ENCODE measurements at regions not wholly inside any gene's neighbourhood (a gene's known extent, or its start where the extent isn't known, plus 50 kb on each side); places are given as distances from the start of the nearest gene placed in this dataset.
A peak's percentile ranks its signal among the peaks of the same experiment; 100 is the strongest.

DNA sequence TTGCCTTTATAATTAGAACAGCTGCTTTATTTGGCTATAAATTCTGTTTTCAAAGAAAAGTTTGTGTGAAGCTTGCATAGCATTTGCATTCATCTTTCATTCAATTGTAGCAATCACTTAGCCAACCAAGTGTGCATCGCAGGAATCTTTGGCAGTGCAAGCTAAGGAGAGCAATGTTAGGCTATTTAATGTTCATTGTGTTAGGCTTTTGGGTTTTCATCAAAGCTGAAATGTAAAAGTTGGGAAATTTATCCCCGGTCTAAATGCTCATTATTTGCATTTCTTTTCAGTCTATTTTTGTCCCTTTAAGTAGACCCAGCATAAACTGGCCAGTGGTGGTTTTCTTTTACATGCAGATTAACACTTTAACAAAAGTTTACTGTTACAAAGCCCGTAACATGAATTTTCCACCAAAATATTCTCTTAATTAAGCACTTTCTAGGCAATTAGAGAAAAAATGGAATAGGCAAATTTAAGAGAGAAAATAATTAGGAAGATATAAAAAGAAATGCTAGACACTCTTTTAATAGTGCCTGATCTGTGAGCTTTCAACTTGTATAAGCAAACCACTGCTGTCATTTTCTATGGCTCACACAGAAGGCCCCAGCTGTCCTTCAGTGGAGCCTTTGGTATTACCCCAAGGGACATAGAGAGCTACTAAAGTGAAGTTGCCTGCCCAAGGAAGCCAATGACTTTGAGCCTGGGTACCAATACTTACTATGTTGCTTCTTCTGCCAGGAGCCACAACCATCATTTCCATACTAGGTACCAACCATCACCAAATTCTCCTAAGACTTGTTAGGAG, 898.9 kb upstream of the SEL1L start:
- no peak for DNase-seq (ENCODE audit: low read depth in 1 of 2, low spot score in 1 of 2)
- no peak overlapping the region for H3K4me3 ChIP-seq
- TF ChIP-seq, protein P1, sequence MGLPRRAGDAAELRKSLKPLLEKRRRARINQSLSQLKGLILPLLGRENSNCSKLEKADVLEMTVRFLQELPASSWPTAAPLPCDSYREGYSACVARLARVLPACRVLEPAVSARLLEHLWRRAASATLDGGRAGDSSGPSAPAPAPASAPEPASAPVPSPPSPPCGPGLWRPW (IDR thresholded peaks at IDR 0.05) = no peak
- TF ChIP-seq RAD21 (conservative IDR thresholded peaks at IDR 0.05 in 1 of 2, IDR thresholded peaks at IDR 0.05 in 1 of 2) (no peak), ZFP36 (IDR thresholded peaks at IDR 0.05; ENCODE audit: borderline replicate concordance, partially characterized antibody) (no peak), NPAS2 (CRISPR knock-in tag; IDR thresholded peaks at IDR 0.05; ENCODE audit: borderline replicate concordance) (no peak), PHF8 (IDR thresholded peaks at IDR 0.05; ENCODE audit: borderline replicate concordance, low read depth) (no peak), ZSCAN20 (CRISPR knock-in tag; IDR thresholded peaks at IDR 0.05) (no peak), RCOR1 (IDR thresholded peaks at IDR 0.05; ENCODE audit: low read depth, low read length) (no peak)
- TF ChIP-seq, protein P2, sequence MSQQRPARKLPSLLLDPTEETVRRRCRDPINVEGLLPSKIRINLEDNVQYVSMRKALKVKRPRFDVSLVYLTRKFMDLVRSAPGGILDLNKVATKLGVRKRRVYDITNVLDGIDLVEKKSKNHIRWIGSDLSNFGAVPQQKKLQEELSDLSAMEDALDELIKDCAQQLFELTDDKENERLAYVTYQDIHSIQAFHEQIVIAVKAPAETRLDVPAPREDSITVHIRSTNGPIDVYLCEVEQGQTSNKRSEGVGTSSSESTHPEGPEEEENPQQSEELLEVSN (IDR thresholded peaks at IDR 0.05; ENCODE audit: borderline replicate concordance, low read depth) = no peak
- TF ChIP-seq, protein P3, sequence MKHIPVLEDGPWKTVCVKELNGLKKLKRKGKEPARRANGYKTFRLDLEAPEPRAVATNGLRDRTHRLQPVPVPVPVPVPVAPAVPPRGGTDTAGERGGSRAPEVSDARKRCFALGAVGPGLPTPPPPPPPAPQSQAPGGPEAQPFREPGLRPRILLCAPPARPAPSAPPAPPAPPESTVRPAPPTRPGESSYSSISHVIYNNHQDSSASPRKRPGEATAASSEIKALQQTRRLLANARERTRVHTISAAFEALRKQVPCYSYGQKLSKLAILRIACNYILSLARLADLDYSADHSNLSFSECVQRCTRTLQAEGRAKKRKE (CRISPR knock-in tag; IDR thresholded peaks at IDR 0.05; ENCODE audit: low read depth) = no peak
- H3K4me2 ChIP-seq = no peak overlapping the region
- FAIRE-seq = no peak
- H3K9me3 ChIP-seq = no peaks in the 10 kb centered on the region
- ChIA-PET POLR2A (no interaction called here), CTCF (no interaction called here)
- H3K27ac ChIP-seq = no peak overlapping the region
- ATAC-seq = no peak
- 1% methylated on average over 3 of the region's 3 CpGs for whole genome bisulfite sequencing (ENCODE audit: missing lambda C conversion rate)
- no peaks in the 10 kb centered on the region for H3K4me1 ChIP-seq

DNA sequence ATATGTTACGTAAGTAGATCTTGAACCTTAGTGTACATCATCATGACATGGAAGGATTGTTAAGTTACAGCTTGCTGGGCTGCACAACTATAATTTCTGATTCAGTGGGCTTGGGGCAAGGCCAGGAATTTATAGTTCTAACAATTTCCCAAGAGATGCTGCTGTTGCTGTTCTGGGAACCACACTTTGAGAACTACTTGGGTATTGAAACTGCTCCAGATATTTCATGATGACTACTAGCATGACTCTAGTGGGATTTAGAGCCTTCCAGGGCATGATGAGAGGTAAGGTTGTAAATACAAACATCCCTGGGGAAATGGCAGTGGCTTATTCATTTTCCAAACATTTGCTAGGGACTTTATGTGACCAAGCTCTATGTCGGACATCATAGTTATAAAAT, 904.8 kb upstream of the SEL1L start:
- TF ChIP-seq CBX8 (IDR thresholded peaks at IDR 0.05) = no peak
- TF ChIP-seq, protein P4, sequence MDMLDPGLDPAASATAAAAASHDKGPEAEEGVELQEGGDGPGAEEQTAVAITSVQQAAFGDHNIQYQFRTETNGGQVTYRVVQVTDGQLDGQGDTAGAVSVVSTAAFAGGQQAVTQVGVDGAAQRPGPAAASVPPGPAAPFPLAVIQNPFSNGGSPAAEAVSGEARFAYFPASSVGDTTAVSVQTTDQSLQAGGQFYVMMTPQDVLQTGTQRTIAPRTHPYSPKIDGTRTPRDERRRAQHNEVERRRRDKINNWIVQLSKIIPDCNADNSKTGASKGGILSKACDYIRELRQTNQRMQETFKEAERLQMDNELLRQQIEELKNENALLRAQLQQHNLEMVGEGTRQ (IDR thresholded peaks at IDR 0.05) = no peak
- WGBS (ENCODE audit: missing lambda C conversion rate) = 4% methylated on average over 2 of the region's 2 CpGs
- ChIA-PET POLR2A (no interaction called here), CTCF (no interaction called here)
- H3K9me3 ChIP-seq = no peaks in the 10 kb centered on the region
- no peak overlapping the region for H3K27ac ChIP-seq
- FAIRE-seq (no peak), ATAC-seq (no peak), DNase-seq (ENCODE audit: low read depth in 1 of 2, low spot score in 1 of 2) (no peak)
- H3K4me2 ChIP-seq = no peak overlapping the region
- H3K4me3 ChIP-seq = no peak overlapping the region
- H3K4me1 ChIP-seq = no peaks in the 10 kb centered on the region

DNA sequence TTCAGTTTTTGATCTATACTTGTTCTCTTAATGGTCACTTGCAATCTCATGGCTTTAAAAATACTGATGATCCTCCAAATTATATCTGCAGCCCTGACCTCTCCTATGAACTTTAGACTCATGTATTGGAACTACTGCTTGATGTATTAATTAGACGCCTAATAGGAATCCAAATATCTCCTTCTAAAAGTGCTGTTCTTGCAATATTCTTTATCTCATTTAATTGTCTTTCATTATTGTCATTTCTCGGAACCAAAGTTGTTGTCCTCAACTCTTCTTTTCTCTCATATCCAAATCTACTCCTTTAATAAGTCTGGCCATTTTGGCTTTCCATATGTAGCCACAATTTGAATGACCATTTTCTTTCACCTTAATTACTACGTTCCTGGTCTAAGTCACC, 907.6 kb upstream of the SEL1L start:
- no peak overlapping the region for H3K27ac ChIP-seq
- ChIA-PET POLR2A (no interaction called here), CTCF (no interaction called here)
- WGBS (ENCODE audit: missing lambda C conversion rate) = 19% methylated on average over 3 of the region's 3 CpGs
- H3K4me3 ChIP-seq = no peak overlapping the region
- DNase-seq (ENCODE audit: low read depth in 1 of 2, low spot score in 1 of 2) (no peak), ATAC-seq (no peak), FAIRE-seq (no peak)
- no peaks in the 10 kb centered on the region for H3K9me3 ChIP-seq
- TF ChIP-seq MAFK (IDR thresholded peaks at IDR 0.05; ENCODE audit: partially characterized antibody) (peak; percentile 69), HOXB13 (CRISPR knock-in tag; IDR thresholded peaks at IDR 0.05; ENCODE audit: low read depth) (no peak)
- no peak overlapping the region for H3K4me2 ChIP-seq
- no peaks in the 10 kb centered on the region for H3K4me1 ChIP-seq

DNA sequence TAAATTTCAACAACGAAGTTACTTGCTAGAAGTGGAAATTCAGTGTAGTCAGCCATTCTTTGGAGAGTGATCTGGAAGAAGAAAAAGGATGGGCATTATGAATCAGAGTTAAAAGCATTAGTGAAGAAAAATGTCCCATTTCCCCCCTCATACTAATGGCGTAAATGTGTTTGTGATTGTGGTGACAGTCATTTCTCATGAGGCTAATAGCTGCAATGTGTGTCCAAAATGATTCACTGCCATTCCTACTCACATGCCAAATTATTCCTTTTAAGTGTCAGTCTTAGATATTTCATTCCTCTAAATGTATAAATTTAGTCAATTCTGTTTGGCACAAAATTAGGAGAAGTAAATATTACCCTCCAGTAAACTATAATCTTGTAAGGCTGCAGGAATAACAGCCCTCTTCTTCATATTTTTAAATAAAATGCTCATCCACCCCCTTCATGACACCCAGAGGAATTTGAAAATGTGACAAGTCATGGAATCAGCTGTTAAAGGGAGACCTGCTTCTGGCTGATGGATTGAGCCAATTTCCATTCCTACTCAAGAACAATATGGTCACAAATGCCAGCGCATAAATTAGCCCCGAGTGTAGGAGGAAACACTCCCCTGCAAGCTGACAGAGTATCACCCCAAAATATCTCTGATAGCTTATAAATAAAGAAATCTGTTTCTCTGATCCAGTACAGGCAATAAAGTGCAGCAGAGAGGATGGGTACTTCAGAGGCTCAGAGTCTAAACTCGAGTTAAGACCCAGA, 912.3 kb upstream of the SEL1L start:
- ChIA-PET POLR2A (no interaction called here), CTCF (no interaction called here)
- ATAC-seq = no peak
- no peaks in the 10 kb centered on the region for H3K4me1 ChIP-seq
- no peak overlapping the region for H3K4me3 ChIP-seq
- 0 out of 3 replicates have a peak, but pooled peaks cover 5% of the 10 kb centered on the region for H3K9me3 ChIP-seq
- WGBS (ENCODE audit: missing lambda C conversion rate) = 14% methylated on average over 5 of the region's 5 CpGs
- H3K4me2 ChIP-seq = no peak overlapping the region
- FAIRE-seq = no peak
- no peak for DNase-seq (ENCODE audit: low read depth in 1 of 2, low spot score in 1 of 2)
- H3K27ac ChIP-seq = no peak overlapping the region
- TF ChIP-seq ESRRA (IDR thresholded peaks at IDR 0.05; ENCODE audit: borderline replicate concordance, low read length) (no peak), POLR2A (IDR thresholded peaks at IDR 0.05; ENCODE audit: low read length) (no peak), ZC3H11A (IDR thresholded peaks at IDR 0.05) (no peak), NR3C1 (IDR thresholded peaks at IDR 0.05) (no peak), TP53 (CRISPR knock-in tag; IDR thresholded peaks at IDR 0.05) (no peak)
- TF ChIP-seq, protein P5, sequence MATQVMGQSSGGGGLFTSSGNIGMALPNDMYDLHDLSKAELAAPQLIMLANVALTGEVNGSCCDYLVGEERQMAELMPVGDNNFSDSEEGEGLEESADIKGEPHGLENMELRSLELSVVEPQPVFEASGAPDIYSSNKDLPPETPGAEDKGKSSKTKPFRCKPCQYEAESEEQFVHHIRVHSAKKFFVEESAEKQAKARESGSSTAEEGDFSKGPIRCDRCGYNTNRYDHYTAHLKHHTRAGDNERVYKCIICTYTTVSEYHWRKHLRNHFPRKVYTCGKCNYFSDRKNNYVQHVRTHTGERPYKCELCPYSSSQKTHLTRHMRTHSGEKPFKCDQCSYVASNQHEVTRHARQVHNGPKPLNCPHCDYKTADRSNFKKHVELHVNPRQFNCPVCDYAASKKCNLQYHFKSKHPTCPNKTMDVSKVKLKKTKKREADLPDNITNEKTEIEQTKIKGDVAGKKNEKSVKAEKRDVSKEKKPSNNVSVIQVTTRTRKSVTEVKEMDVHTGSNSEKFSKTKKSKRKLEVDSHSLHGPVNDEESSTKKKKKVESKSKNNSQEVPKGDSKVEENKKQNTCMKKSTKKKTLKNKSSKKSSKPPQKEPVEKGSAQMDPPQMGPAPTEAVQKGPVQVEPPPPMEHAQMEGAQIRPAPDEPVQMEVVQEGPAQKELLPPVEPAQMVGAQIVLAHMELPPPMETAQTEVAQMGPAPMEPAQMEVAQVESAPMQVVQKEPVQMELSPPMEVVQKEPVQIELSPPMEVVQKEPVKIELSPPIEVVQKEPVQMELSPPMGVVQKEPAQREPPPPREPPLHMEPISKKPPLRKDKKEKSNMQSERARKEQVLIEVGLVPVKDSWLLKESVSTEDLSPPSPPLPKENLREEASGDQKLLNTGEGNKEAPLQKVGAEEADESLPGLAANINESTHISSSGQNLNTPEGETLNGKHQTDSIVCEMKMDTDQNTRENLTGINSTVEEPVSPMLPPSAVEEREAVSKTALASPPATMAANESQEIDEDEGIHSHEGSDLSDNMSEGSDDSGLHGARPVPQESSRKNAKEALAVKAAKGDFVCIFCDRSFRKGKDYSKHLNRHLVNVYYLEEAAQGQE (IDR thresholded peaks at IDR 0.05) = no peak
- TF ChIP-seq, protein P4 (IDR thresholded peaks at IDR 0.05) = no peak
